ENCODE measurements at regions not wholly inside any gene's neighbourhood (a gene's known extent, or its start where the extent isn't known, plus 50 kb on each side); places are given as distances from the start of the nearest gene placed in this dataset.

- TF ChIP-seq CTCF (IDR thresholded peaks at IDR 0.05; ENCODE audit: low read depth, low read length) = no peak
- no peak for DNase-seq (ENCODE audit: extremely low read depth, low read depth)
These were observed 233.0 kb downstream of the RWDD3 start for GRCh38 chr1:95467036-95467435.

- TF ChIP-seq CTCF (IDR thresholded peaks at IDR 0.05; ENCODE audit: low read depth, low read length) = no peak
- DNase-seq (ENCODE audit: extremely low read depth, low read depth) = no peak
These were observed 241.9 kb downstream of the RWDD3 start for GRCh38 chr1:95475686-95476457.

DNA sequence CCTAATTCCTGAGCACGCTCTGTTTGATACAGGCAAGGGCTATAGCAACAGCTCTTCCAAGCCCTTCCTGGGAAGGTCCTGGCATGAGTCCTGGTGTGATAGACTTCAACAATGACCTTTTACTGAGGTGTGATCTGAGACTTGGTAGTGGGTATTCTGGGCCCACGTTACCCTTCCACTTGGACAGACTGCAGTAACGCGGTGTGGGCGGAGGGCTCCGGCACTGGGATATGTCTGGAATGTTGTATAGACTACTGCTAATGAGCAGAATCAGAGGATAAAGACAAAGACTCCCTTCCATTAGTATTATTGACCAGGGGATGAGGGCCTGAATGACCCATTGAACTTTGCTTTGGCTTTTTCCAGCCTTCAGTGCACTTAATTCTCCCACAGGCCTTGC lies 262.3 kb downstream of the RWDD3 start:
- DNase-seq (ENCODE audit: extremely low read depth, low read depth) = no peak
- no peak for TF ChIP-seq CTCF (IDR thresholded peaks at IDR 0.05; ENCODE audit: low read depth, low read length)

DNA sequence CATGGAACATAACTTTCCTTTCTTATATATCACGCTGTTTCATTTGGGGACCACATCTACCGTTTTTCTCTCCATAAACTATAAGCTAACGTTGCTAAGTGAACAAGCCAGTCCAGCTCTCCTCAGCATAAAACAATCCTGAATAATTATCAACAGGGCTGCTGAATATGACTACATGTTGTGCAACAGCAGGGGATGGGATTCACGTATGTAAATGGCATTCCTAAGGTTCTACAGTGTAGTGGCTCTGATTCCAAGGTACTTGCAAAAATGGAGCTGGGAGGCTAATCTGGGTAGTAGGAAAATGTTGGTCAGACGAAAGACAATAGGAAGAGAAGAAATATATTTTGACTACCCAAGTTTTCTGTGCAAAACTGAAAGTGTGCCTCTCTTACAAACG lies 262.8 kb downstream of the RWDD3 start:
- DNase-seq (ENCODE audit: extremely low read depth, low read depth) = no peak

DNA sequence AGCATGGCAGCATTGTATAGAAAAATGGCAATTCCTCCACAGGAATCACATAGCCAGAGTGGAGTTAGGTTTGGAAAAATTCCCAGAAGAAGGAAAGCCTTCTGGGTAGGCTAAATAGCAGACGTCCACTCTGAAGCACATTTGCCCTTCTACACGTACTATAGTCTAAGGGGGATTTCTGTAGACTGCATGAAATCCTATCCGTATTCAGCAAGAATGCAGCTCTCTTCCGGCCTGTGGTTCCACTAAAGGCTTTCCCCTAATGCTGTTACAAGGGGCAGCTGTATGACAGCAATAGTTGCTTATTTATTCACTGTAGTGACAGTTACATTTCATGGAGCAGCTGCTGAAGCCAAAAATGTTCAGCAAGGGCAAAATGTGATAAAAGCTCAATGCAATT lies 263.6 kb downstream of the RWDD3 start:
- DNase-seq (ENCODE audit: extremely low read depth, low read depth) = no peak
- no peak for TF ChIP-seq CTCF (IDR thresholded peaks at IDR 0.05; ENCODE audit: low read depth, low read length)

More for the DNA sequence above, 262.8 kb downstream of the RWDD3 start:
- no peak for TF ChIP-seq CTCF (IDR thresholded peaks at IDR 0.05; ENCODE audit: low read depth, low read length)

DNA sequence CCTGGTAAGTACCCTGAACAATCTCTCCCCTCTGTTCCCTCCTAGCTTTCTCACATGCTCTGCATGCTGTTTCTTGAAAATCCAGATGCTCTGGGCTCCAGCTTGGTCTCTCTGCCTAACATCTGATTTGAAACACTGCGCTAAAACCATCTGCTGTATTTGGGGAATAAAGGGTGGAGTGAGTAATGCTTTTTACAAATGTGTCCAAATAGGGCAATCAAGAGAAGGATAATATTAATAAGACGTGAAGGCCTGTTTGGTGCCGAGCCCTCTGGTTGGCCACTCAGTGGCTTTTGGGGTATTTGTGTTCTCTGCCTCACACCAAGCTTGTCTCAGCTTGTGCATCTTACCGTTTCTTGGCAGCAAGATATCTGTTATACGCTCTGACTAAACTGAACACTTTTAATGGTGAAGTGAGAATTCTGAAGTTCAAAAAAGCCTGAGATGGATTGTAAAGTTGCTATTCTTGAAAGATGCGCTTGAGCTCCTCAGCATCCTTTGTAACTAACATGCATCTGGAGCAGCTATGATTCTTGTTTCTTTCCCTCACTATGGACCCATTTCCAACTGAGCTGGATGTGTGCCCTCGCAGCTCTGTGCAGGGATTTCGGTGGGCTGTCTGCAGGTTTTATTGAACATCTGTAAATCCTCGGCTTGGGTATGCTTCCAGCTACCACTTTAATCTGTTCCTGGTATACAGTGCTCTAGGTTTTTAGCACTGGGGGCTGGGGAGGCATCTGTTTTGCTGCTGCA lies 269.4 kb downstream of the RWDD3 start:
- no peak for DNase-seq (ENCODE audit: extremely low read depth, low read depth)
- TF ChIP-seq CTCF (IDR thresholded peaks at IDR 0.05; ENCODE audit: low read depth, low read length) = no peak

DNA sequence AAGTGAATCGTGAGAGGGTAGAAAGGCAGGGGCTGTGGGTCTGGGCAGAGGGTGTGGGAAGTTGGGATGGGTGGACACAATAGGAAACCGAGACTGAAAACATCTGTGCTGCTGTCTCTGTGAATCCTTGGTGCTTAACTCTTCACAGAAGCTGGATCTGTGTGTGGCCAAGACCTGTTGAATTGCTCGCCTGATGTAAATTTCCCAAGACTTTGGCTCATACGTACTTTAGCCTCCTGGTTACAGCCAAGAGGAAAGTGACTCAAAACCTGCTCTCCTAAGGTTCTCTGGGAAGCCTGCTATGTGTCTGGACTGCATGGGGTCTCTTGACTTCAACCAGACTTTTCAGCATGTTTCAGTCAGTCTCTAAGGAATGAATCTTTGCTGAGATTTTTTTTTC lies 270.3 kb downstream of the RWDD3 start:
- TF ChIP-seq CTCF (IDR thresholded peaks at IDR 0.05; ENCODE audit: low read depth, low read length) = no peak

More for the DNA sequence above, 270.3 kb downstream of the RWDD3 start:
- DNase-seq (ENCODE audit: extremely low read depth, low read depth) = no peak

All from AG09319 (cell line).